ENCODE measurements at regions not wholly inside any gene's neighbourhood (a gene's known extent, or its start where the extent isn't known, plus 50 kb on each side); places are given as distances from the start of the nearest gene placed in this dataset.

GRCh38 chr3:115332998-115333397 lies 185.9 kb upstream of the ZBTB20 start:
- no peak for DNase-seq

- no peak for DNase-seq
Measured at GRCh38 chr3:115336836-115337235, 189.7 kb upstream of the ZBTB20 start.

- DNase-seq, result no peak
Measured at GRCh38 chr3:115340586-115340985, 193.5 kb upstream of the ZBTB20 start.

- no peak for DNase-seq
Measured at GRCh38 chr3:115341208-115341607, 194.1 kb upstream of the ZBTB20 start.

GRCh38 chr3:115347737-115348136 lies 200.6 kb upstream of the ZBTB20 start:
- no peak for DNase-seq

GRCh38 chr3:115348412-115348811 lies 201.3 kb upstream of the ZBTB20 start:
- DNase-seq, result no peak

- DNase-seq, result no peak
Measured at GRCh38 chr3:115348951-115349745, 202.1 kb upstream of the ZBTB20 start.

GRCh38 chr3:115350606-115351005 lies 203.5 kb upstream of the ZBTB20 start:
- DNase-seq, result no peak

- DNase-seq, result no peak
Measured at GRCh38 chr3:115351193-115351592, 204.1 kb upstream of the ZBTB20 start.

GRCh38 chr3:115354010-115354409 lies 206.9 kb upstream of the ZBTB20 start:
- DNase-seq, result no peak

- DNase-seq, result no peak
Measured at GRCh38 chr3:115357456-115357855, 210.4 kb upstream of the ZBTB20 start.

GRCh38 chr3:115359536-115359935 lies 212.4 kb upstream of the ZBTB20 start:
- no peak for DNase-seq

- DNase-seq, result no peak
Measured at GRCh38 chr3:115361806-115362205, 214.7 kb upstream of the ZBTB20 start.

GRCh38 chr3:115363071-115363470 lies 216.0 kb upstream of the ZBTB20 start:
- DNase-seq, result no peak

- no peak for DNase-seq
Measured at GRCh38 chr3:115369021-115369420, 221.9 kb upstream of the ZBTB20 start.

GRCh38 chr3:115375362-115375761 lies 228.3 kb upstream of the ZBTB20 start:
- DNase-seq, result no peak

- no peak for DNase-seq
Measured at GRCh38 chr3:115380883-115381572, 233.9 kb upstream of the ZBTB20 start.

- no peak for DNase-seq
Measured at GRCh38 chr3:115381573-115381912, 234.5 kb upstream of the ZBTB20 start.

GRCh38 chr3:115381931-115382330 lies 234.8 kb upstream of the ZBTB20 start:
- DNase-seq, result no peak

GRCh38 chr3:115384381-115384780 lies 237.3 kb upstream of the ZBTB20 start:
- DNase-seq, result no peak

GRCh38 chr3:115385774-115386730 lies 237.3 kb upstream of the GAP43 start:
- no peak for DNase-seq

GRCh38 chr3:115388166-115388565 lies 235.1 kb upstream of the GAP43 start:
- no peak for DNase-seq

GRCh38 chr3:115388811-115389210 lies 234.5 kb upstream of the GAP43 start:
- no peak for DNase-seq

Measured in activated naive CD4-positive, alpha-beta T cell treated with Interleukin-2 at 50 U/mL for 16 hours (primary cell).